Fibroblast of the aortic adventitia (primary cell): ENCODE measurements at regions not wholly inside any gene's neighbourhood (a gene's known extent, or its start where the extent isn't known, plus 50 kb on each side); places are given as distances from the start of the nearest gene placed in this dataset.
"Not testable (repeated sequence)": the region's sequence is repeated elsewhere in the genome, so short reads cannot be mapped to it uniquely, and the experiment has no call there.

Source experiments
- DNase-seq: peaks from one replicate; pipeline ENCODE4 v3.0.0-alpha.2; 2010; ENCODE audit warnings: low read depth
- H3K4me3 ChIP-seq: 2 replicates; pipeline ENCODE4 v1.5.1; 2011; ENCODE audit warnings: low read depth, mild to moderate bottlenecking, control low read depth, low read length, moderate library complexity
- TF ChIP-seq, protein P1 (sequence below): IDR thresholded peaks from 2 replicates; pipeline ENCODE4 v1.5.1; 2011; ENCODE audit warnings: mild to moderate bottlenecking, low read length, control low read depth, inconsistent platforms; ENCODE audit not compliant: insufficient read depth

DNA sequence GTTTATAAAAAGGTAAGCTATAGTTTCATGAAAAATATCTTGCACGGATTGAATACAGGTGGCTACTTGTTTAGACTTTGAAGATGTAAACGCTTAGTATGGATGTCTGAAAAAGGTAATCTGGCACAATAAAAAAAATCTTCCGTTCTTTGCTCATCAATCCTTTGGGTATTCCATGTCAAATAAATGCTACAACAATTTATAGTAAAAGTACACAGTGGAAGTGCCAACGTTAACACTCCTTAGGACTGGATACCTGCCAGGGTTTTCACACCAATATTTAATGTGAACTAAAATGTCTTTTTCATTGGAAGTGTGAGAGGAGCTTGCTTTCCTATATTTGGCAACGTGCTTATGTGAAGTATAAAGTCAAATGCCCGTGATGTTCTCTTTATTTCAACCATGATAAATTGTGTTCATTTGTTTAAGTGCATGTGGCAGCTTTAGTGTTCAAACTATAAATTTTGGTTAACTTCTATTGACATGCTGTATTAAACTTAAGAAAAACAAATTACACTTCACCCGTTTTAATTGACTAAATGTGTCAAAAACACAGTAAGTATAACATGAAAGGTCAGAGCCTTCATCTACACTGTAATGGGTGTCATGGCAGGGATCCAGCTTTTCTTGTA is 121.7 kb upstream of the HAND2 start:
- no peak overlapping the region for H3K4me3 ChIP-seq
- TF ChIP-seq, protein P1, sequence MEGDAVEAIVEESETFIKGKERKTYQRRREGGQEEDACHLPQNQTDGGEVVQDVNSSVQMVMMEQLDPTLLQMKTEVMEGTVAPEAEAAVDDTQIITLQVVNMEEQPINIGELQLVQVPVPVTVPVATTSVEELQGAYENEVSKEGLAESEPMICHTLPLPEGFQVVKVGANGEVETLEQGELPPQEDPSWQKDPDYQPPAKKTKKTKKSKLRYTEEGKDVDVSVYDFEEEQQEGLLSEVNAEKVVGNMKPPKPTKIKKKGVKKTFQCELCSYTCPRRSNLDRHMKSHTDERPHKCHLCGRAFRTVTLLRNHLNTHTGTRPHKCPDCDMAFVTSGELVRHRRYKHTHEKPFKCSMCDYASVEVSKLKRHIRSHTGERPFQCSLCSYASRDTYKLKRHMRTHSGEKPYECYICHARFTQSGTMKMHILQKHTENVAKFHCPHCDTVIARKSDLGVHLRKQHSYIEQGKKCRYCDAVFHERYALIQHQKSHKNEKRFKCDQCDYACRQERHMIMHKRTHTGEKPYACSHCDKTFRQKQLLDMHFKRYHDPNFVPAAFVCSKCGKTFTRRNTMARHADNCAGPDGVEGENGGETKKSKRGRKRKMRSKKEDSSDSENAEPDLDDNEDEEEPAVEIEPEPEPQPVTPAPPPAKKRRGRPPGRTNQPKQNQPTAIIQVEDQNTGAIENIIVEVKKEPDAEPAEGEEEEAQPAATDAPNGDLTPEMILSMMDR = no peak
- DNase-seq = no peak

DNA sequence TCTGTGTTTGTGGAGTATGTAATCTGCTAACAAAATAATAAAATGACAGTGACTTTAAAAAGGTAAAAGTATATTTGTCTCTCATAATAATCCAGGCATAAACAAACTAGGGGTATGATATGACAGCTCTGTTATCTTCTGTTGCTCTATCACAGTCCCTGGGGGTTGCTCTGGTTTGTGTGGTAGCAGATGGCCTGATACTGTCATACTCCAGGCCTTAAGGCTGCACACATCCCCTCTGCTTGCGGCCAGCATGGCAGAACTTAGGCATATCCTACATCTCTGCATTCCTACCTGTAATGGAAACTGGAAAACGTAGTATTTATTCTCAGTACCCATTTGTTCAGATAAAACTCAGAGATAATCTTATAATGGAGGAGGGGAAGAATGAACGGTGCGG is 117.9 kb upstream of the HAND2 start:
- no peak for DNase-seq
- H3K4me3 ChIP-seq = no peak overlapping the region
- TF ChIP-seq, protein P1 = no peak

DNA sequence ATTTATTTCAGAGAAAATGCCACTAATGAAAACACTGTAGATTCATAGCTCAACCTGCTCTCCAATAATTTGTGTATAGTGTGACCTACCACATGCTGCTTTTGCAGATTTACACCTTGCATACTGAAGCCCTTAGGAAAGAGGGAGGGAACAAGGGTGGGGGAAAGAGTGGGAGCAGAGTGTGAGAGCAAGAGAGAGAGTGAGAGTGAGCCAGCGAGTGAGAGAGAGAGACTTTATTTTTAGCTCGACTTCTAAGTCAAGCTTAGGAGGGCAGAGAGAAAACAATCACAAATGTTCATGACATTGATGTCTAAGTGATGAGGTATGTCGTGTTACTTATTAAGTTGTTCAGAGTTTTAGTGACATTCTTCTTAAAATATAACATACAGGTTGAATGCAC is 112.5 kb upstream of the HAND2 start:
- H3K4me3 ChIP-seq = no peak overlapping the region
- DNase-seq = no peak
- TF ChIP-seq, protein P1 = no peak

DNA sequence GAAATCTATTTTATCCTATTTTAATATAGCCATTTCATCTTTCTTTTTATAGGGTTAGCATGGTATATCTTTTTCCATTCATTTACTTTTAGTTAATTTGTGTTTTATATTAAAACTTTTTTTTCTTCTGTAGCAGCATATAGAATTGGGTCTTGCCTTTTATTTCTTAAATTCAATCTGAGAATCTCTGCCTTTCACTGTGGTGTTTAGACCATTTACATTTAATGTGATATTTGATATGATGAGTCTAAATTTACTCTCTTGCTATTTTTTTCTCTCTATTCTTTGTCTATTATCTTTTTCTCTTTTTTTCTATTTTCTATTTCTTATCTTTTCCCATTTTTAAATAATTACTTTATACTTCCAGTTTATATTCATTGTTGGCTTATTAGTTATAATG is 105.4 kb upstream of the HAND2 start:
- TF ChIP-seq, protein P1 = no peak
- DNase-seq = no peak

DNA sequence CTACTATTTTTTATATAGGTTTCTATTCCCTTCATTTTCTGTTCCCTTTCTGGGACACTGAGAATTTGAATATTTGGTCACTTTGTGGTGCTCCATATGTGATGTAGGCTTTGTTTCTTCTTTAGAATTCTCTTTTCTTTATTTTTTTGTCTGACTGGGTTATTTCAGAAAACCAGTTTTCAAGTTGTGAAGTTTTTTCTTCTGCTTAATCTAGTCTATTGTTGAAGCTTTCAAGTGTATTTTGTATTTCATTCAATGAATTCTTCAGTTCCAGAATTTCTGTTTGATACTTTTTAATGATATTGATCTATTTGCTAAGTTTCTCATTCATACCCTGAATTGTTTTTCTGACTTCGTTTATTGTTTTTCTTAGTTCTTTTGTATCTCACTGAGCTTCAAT is 96.2 kb upstream of the HAND2 start:
- DNase-seq = no peak
- TF ChIP-seq, protein P1 = no peak
- no peak overlapping the region for H3K4me3 ChIP-seq

More for the DNA sequence above, 105.4 kb upstream of the HAND2 start:
- no peak overlapping the region for H3K4me3 ChIP-seq

DNA sequence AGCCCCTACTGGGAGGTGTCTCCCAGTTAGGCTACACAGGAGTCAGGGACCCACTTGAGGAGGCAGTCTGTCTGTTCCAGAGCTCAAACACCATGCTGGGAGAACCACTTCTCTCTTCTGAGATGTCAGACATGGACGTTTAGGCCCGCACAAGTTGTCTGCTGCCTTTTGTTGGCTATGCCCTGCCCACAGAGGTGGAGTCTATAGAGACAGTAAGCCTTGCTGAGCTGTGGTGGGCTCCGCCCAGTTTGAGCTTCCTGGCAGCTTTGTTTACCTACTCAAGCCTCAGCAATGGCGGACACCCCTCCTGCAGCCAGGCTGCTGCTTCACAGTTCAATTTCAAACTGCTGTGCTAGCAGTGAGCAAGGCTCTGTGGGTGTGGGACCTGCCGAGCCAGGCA is 88.6 kb upstream of the HAND2 start:
- not testable (repeated sequence) for DNase-seq

DNA sequence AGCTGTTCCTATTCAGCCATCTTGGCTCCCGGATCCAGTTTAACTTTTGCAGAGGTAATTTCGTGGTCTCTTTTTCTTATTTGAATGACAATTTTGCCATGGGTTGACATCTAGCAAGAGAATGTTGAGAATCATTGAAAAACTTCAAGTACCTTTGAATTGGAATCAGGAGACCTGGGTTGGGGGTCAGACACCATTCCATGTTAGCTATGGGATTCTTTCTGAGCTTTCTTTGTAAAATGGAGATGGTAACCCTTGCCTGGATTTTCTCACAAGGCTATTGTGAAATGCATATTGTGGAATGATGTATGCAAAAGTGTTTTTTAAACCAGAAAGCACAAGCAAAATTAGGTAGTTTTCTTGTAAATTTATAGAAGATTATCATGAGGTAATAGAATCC is 79.1 kb upstream of the HAND2 start:
- no peak overlapping the region for H3K4me3 ChIP-seq
- TF ChIP-seq, protein P1 = no peak
- no peak for DNase-seq

More for the DNA sequence above, 88.6 kb upstream of the HAND2 start:
- not testable (repeated sequence) for H3K4me3 ChIP-seq

DNA sequence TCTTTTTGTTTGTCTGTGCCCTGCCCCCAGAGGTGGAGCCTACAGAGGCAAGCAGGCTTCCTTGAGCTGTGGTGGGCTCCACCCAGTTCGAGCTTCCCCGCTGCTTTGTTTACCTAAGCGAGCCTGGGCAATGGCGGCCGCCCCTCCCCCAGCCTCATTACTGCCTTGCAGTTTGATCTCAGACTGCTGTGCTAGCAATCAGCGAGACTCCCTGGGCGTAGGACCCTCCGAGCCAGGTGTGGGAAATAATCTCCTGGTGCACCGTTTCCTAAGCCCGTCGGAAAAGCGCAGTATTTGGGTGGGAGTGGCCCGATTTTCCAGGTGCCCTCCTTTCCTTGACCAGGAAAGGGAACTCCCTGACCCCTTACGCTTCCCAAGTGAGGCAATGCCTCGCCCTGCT is 78.6 kb upstream of the HAND2 start:
- peak overlapping the region; percentile 13 for H3K4me3 ChIP-seq
- not testable (repeated sequence) for DNase-seq
